ENCODE measurements at regions not wholly inside any gene's neighbourhood (a gene's known extent, or its start where the extent isn't known, plus 50 kb on each side); places are given as distances from the start of the nearest gene placed in this dataset.
A peak's percentile ranks its signal among the peaks of the same experiment; 100 is the strongest.

DNA sequence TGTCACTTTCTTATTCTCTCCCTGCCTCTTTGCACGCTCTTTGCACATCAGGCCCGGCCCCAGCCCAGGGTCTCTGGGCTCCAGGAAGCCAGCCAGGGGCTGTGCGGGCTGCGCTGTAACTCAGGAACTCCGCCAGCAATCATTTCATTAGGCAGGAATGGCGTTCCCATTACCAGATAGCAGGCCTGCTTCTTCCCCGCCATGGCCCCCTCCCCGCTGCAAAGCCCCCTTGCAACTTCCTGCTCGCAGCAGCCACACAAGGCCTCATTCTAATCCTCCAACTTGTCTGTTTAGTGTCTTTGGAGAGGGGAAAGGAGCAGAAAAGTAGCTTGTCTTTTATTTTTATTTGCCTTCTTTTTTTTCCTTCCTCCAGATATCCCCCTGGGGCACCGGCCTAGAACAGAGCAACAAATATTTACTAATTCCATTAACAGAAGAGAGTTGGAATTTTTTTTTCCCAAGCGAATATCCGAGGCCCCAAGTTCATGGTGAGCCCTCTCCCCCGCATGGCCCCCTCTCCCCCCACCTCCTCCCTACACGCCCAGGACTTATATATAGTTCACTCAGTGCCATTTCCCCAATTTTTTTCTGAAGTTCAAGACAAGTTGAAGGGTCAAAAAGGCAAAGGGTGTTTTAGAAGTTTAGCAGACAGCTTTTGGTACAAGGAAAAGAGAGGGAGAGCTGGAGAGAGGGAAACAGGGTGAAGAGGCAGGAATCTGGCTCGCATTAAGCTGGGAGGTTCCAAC is 329.4 kb upstream of the TBX3 start:
- TF ChIP-seq, protein P1, sequence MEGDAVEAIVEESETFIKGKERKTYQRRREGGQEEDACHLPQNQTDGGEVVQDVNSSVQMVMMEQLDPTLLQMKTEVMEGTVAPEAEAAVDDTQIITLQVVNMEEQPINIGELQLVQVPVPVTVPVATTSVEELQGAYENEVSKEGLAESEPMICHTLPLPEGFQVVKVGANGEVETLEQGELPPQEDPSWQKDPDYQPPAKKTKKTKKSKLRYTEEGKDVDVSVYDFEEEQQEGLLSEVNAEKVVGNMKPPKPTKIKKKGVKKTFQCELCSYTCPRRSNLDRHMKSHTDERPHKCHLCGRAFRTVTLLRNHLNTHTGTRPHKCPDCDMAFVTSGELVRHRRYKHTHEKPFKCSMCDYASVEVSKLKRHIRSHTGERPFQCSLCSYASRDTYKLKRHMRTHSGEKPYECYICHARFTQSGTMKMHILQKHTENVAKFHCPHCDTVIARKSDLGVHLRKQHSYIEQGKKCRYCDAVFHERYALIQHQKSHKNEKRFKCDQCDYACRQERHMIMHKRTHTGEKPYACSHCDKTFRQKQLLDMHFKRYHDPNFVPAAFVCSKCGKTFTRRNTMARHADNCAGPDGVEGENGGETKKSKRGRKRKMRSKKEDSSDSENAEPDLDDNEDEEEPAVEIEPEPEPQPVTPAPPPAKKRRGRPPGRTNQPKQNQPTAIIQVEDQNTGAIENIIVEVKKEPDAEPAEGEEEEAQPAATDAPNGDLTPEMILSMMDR (conservative IDR thresholded peaks at IDR 0.05 in 1 of 2, IDR thresholded peaks at IDR 0.05 in 1 of 2; ENCODE audit: low read depth in 1 of 2, low read length in 2 of 2): no peak
- H3K27me3 ChIP-seq (ENCODE audit: control insufficient read depth, insufficient read depth, low read length): peaks cover 2% of the 10 kb centered on the region
- no peak overlapping the region for H3K4me3 ChIP-seq (replicated peaks in 1 of 4; ENCODE audit: control extremely low read depth in 1 of 4, insufficient read depth in 1 of 4, low read depth in 3 of 4, low read length in 4 of 4)
- H3K36me3 ChIP-seq (ENCODE audit: control insufficient read depth, insufficient read depth, low read length): no peaks in the 10 kb centered on the region
- no peak overlapping the region for H3K9ac ChIP-seq (ENCODE audit: insufficient read depth, low read length)
- DNase-seq (ENCODE audit: low read depth in 2 of 2): no peak
- no peaks in the 10 kb centered on the region for H3K4me1 ChIP-seq (ENCODE audit: control insufficient read depth, extremely low read depth, insufficient read depth, low read length)
- H3K4me2 ChIP-seq (ENCODE audit: extremely low read depth, insufficient read depth, low read length): peak overlapping the region; percentile 49
- H2AFZ ChIP-seq (ENCODE audit: low read length): peak overlapping the region; percentile 54
- H3K79me2 ChIP-seq (ENCODE audit: control insufficient read depth, insufficient read depth, low read length): no peaks in the 10 kb centered on the region
- no peaks in the 10 kb centered on the region for H3K9me3 ChIP-seq (ENCODE audit: control insufficient read depth, insufficient read depth, low read depth, low read length)
- H3K27ac ChIP-seq (ENCODE audit: insufficient read depth, low read length): no peak overlapping the region
- no peaks in the 10 kb centered on the region for H4K20me1 ChIP-seq (ENCODE audit: control insufficient read depth, extremely low read depth, insufficient read depth, low read length)

DNA sequence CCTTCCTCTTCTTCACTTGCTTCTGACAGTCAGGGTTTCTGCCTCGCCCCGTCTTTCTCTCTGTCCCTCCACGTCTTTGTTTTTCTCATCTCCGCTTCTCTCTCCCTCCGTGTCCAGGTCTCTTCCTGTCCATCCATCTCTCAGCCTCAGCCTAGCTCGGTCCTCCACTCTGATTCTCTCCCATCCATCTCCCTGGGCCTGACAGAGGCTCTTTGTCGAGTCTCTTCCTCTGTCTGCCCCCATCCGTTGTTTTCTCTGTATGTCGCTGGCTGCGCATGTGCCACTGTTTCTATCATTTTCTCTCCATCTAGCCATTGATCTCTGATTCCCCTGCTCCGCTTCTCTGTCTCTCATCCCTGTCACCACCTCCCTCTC is 328.9 kb upstream of the TBX3 start:
- Histone ChIP-seq H3K79me2 (ENCODE audit: control insufficient read depth, insufficient read depth, low read length) (no peaks in the 10 kb centered on the region), H3K36me3 (ENCODE audit: control insufficient read depth, insufficient read depth, low read length) (no peaks in the 10 kb centered on the region), H2AFZ (ENCODE audit: low read length) (peak overlapping the region; percentile 54), H3K27ac (ENCODE audit: insufficient read depth, low read length) (no peak overlapping the region), H4K20me1 (ENCODE audit: control insufficient read depth, extremely low read depth, insufficient read depth, low read length) (no peaks in the 10 kb centered on the region), H3K27me3 (ENCODE audit: control insufficient read depth, insufficient read depth, low read length) (peaks cover 2% of the 10 kb centered on the region), H3K9me3 (ENCODE audit: control insufficient read depth, insufficient read depth, low read depth, low read length) (no peaks in the 10 kb centered on the region), H3K9ac (ENCODE audit: insufficient read depth, low read length) (no peak overlapping the region), H3K4me2 (ENCODE audit: extremely low read depth, insufficient read depth, low read length) (peak overlapping the region; percentile 49), H3K4me3 (replicated peaks in 1 of 4; ENCODE audit: control extremely low read depth in 1 of 4, insufficient read depth in 1 of 4, low read depth in 3 of 4, low read length in 4 of 4) (no peak overlapping the region), H3K4me1 (ENCODE audit: control insufficient read depth, extremely low read depth, insufficient read depth, low read length) (no peaks in the 10 kb centered on the region)
- no peak for TF ChIP-seq EZH2 (IDR thresholded peaks at IDR 0.05; ENCODE audit: low read length, missing control alignments)
- TF ChIP-seq, protein P1 (conservative IDR thresholded peaks at IDR 0.05 in 1 of 2, IDR thresholded peaks at IDR 0.05 in 1 of 2; ENCODE audit: low read depth in 1 of 2, low read length in 2 of 2): no peak
- DNase-seq (ENCODE audit: low read depth in 2 of 2): no peak

DNA sequence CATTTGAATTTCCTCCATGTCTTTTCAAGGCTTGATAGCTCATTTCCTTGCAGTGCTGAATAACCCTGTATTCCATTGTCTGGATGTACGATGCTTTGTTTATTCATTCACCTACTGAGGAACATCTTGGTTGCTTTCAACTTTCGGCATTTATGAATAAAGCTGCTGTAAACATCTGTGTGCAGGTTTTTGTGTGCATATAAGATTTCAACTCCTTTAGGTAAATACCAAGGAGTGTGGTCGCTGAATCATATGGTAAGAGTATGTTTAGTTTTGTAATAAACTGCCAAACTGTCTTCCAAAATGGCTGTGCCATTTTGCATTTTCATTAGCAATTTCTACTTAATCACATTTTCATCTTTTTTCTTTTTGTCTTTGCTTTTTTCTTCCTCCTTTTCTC is 327.7 kb upstream of the TBX3 start:
- peaks cover 2% of the 10 kb centered on the region for H3K27me3 ChIP-seq (ENCODE audit: control insufficient read depth, insufficient read depth, low read length)
- H3K79me2 ChIP-seq (ENCODE audit: control insufficient read depth, insufficient read depth, low read length): no peaks in the 10 kb centered on the region
- no peak overlapping the region for H2AFZ ChIP-seq (ENCODE audit: low read length)
- TF ChIP-seq, protein P1 (conservative IDR thresholded peaks at IDR 0.05 in 1 of 2, IDR thresholded peaks at IDR 0.05 in 1 of 2; ENCODE audit: low read depth in 1 of 2, low read length in 2 of 2): no peak
- no peak for TF ChIP-seq EZH2 (IDR thresholded peaks at IDR 0.05; ENCODE audit: low read length, missing control alignments)
- no peaks in the 10 kb centered on the region for H3K9me3 ChIP-seq (ENCODE audit: control insufficient read depth, insufficient read depth, low read depth, low read length)
- no peak overlapping the region for H3K9ac ChIP-seq (ENCODE audit: insufficient read depth, low read length)
- no peaks in the 10 kb centered on the region for H3K4me1 ChIP-seq (ENCODE audit: control insufficient read depth, extremely low read depth, insufficient read depth, low read length)
- no peak overlapping the region for H3K4me3 ChIP-seq (replicated peaks in 1 of 4; ENCODE audit: control extremely low read depth in 1 of 4, insufficient read depth in 1 of 4, low read depth in 3 of 4, low read length in 4 of 4)
- H3K4me2 ChIP-seq (ENCODE audit: extremely low read depth, insufficient read depth, low read length): no peak overlapping the region
- DNase-seq (ENCODE audit: low read depth in 2 of 2): no peak
- H3K27ac ChIP-seq (ENCODE audit: insufficient read depth, low read length): no peak overlapping the region
- no peaks in the 10 kb centered on the region for H4K20me1 ChIP-seq (ENCODE audit: control insufficient read depth, extremely low read depth, insufficient read depth, low read length)
- no peaks in the 10 kb centered on the region for H3K36me3 ChIP-seq (ENCODE audit: control insufficient read depth, insufficient read depth, low read length)

Data from fibroblast of lung (primary cell).